Gastrocnemius medialis (tissue), 4 donors: ENCODE measurements at regions not wholly inside any gene's neighbourhood (a gene's known extent, or its start where the extent isn't known, plus 50 kb on each side); places are given as distances from the start of the nearest gene placed in this dataset.
"Not testable (repeated sequence)": the region's sequence is repeated elsewhere in the genome, so short reads cannot be mapped to it uniquely, and the experiment has no call there.

Experiments
- ATAC-seq, 2 donors: fragments of 150-250 bp; one replicate each; pipeline ENCODE4 v1.9.1; 2016
- DNase-seq, 2 donors: peaks; one replicate each; pipeline ENCODE4 v3.0.0-alpha.2; 2019
- H3K27ac ChIP-seq, 4 donors: fragments of 200-600 bp; sonication (generic); 1 replicate in 1 of 4; 2 replicates in 3 of 4; pipeline ENCODE4 v1.5.1; 2016 to 2018; ENCODE audit warnings: mild to moderate bottlenecking in 2 of 4, moderate library complexity in 1 of 4
- H3K27me3 ChIP-seq, 3 donors: fragments of 200-600 bp; sonication (generic) in 2 of 3; 1 replicate in 1 of 3; 2 replicates in 2 of 3; pipeline versions ENCODE4 v1.5.1 to v1.6.0; 2016 to 2019; ENCODE audit warnings: mild to moderate bottlenecking in 1 of 3, moderate library complexity in 1 of 3
- H3K36me3 ChIP-seq, 2 donors: fragments of 200-600 bp; sonication (generic) in 1 of 2; one replicate each; pipeline ENCODE4 v1.5.1; 2017 to 2018
- H3K4me1 ChIP-seq, 2 donors: fragments of 200-600 bp; sonication (generic) in 1 of 2; one replicate each; pipeline ENCODE4 v1.5.1; 2016 to 2017; ENCODE audit warnings: mild to moderate bottlenecking in 2 of 2
- H3K4me3 ChIP-seq, 4 donors: fragments of 200-600 bp; sonication (generic) in 3 of 4; 1 replicate in 1 of 4; 2 replicates in 3 of 4; pipeline ENCODE4 v1.5.1; 2016 to 2019; ENCODE audit warnings: mild to moderate bottlenecking in 2 of 4
- H3K9me3 ChIP-seq, 3 donors: fragments of 200-600 bp; sonication (generic) in 2 of 3; 1 replicate in 1 of 3; 2 replicates in 2 of 3; pipeline ENCODE4 v1.5.1; 2016 to 2019
- CTCF ChIP-seq, 5 experiments: fragments of 450-650 bp in 3 of 5; fragments of 200-600 bp in 2 of 5; sonication (generic) in 2 of 5; IDR thresholded peaks in 4 of 5; conservative IDR thresholded peaks in 1 of 5; 1 replicate in 4 of 5; 2 replicates in 1 of 5; pipeline ENCODE4 v1.5.1; 2016 to 2019; ENCODE audit warnings: antibody characterized with exemption in 5 of 5, mild to moderate bottlenecking in 3 of 5, moderate library complexity in 3 of 5
- POLR2A ChIP-seq, 2 donors: fragments of 450-650 bp; IDR thresholded peaks; one replicate each; pipeline ENCODE4 v1.6.1; 2017; ENCODE audit warnings: antibody characterized with exemption in 2 of 2, mild to moderate bottlenecking in 2 of 2, moderate library complexity in 2 of 2
- in situ Hi-C, 4 donors: fragments of 200-750 bp; cut with MboI; loops; one replicate each; pipeline versions ENCODE4 v1.15.0 to v1.8.0; 2017; ENCODE audit warnings: low sequenced_read_pairs in 4 of 4
- intact Hi-C: fragments of 100-400 bp; cut with DNase I; formaldehyde crosslinking; loops from one replicate; pipeline ENCODE4 v1.15.1; 2023; ENCODE audit warnings: low total_unique reads

DNA sequence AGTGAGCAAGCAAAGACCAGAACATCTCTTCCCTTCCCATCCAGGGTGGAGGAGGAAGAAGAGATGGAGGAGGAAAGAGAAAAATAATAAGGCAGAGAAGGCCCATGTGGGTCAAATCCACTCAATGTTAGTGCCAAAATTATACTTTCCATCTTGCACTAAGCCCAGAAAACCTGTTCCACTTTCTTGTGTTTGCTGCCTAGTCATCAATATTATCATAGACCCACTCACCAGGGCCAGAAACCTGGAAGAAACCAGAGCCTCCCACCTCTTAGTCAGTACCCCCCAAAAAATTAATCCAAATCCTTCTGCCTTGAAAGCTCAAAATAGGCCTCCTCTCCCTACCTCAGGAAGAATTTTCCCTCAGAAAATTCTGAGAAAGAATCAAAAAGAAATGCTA, 171.1 kb downstream of the SOD2 start:
- Histone ChIP-seq H3K36me3 (no peaks in the 10 kb centered on the region), H3K27ac (no peak overlapping the region), H3K4me3 (no peak overlapping the region), H3K4me1 (no peaks in the 10 kb centered on the region), H3K9me3 (no peaks in the 10 kb centered on the region), H3K27me3 (no peaks in the 10 kb centered on the region)
- intact Hi-C loops (no loop called here), in situ Hi-C loops (no loop called here)
- no peak for ATAC-seq
- DNase-seq, result no peak
- no peak for TF ChIP-seq CTCF (IDR thresholded peaks at IDR 0.05 in 4 of 5, conservative IDR thresholded peaks at IDR 0.05 in 1 of 5)
- no peak for TF ChIP-seq POLR2A (IDR thresholded peaks at IDR 0.05)

- in situ Hi-C loops, result no loop called here
- DNase-seq (no peak), ATAC-seq (no peak)
- H3K4me1 ChIP-seq, result no peaks in the 10 kb centered on the region
- H3K27me3 ChIP-seq, result no peaks in the 10 kb centered on the region
- intact Hi-C loops, result no loop called here
- TF ChIP-seq CTCF (IDR thresholded peaks at IDR 0.05 in 4 of 5, conservative IDR thresholded peaks at IDR 0.05 in 1 of 5) (no peak), POLR2A (IDR thresholded peaks at IDR 0.05) (no peak)
- no peak overlapping the region for H3K27ac ChIP-seq
- no peak overlapping the region for H3K4me3 ChIP-seq
- H3K36me3 ChIP-seq, result no peaks in the 10 kb centered on the region
- H3K9me3 ChIP-seq, result no peaks in the 10 kb centered on the region
These were observed 173.0 kb downstream of the SOD2 start for GRCh38 chr6:159520002-159520401.

DNA sequence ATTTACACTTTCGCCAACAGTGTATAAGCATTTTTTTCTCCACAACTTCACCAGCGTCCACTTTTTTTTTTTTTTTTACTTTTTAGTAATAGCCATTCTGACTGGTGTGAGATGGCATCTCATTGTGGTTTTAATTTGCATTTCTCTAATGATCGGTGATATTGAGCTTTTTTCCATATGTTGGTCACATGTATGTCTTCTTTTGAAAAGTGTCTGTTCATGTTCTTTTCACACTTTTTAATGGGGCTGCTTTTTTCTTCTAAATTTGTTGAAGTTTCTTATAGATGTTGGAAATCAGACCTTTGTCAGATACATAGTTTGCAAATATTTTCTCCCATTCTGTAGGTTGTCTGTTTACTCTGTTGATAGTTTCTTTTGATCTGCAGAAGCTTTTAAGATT, 177.2 kb downstream of the SOD2 start:
- DNase-seq, intact Hi-C loops, ATAC-seq, H3K27ac ChIP-seq, H3K4me3 ChIP-seq, H3K4me1 ChIP-seq, in situ Hi-C loops, H3K27me3 ChIP-seq, H3K9me3 ChIP-seq, H3K36me3 ChIP-seq: not testable (repeated sequence)

DNA sequence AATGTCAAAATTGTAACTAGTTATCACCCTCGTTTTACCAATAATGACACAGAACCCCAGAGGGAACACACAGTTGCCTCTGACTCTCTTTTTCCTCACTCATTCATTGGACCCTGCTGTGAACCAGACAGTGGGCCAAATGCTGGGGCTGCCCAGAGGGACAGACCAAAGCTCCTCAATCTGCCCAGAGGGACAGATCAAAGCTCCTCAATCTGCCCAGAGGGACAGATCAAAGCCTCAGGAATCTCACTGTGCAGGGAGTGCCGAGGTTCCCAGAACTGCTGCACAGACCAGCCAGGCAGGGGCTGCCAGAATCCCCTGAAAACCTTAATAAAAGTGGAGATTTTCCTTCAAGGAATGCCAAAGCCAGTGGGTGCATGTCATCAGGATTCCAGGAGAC, 179.1 kb downstream of the SOD2 start:
- in situ Hi-C loops, result no loop called here
- no peaks in the 10 kb centered on the region for H3K9me3 ChIP-seq
- no peak overlapping the region for H3K27ac ChIP-seq
- no peak for TF ChIP-seq CTCF (IDR thresholded peaks at IDR 0.05 in 4 of 5, conservative IDR thresholded peaks at IDR 0.05 in 1 of 5)
- TF ChIP-seq POLR2A (IDR thresholded peaks at IDR 0.05), result no peak
- no peak for DNase-seq
- no peaks in the 10 kb centered on the region for H3K27me3 ChIP-seq
- H3K36me3 ChIP-seq, result no peaks in the 10 kb centered on the region
- ATAC-seq, result no peak
- H3K4me1 ChIP-seq, result no peaks in the 10 kb centered on the region
- H3K4me3 ChIP-seq, result no peak overlapping the region
- intact Hi-C loops, result no loop called here

GRCh38 chr6:159513074-159513720, 179.8 kb downstream of the SOD2 start:
- H3K36me3 ChIP-seq, result no peaks in the 10 kb centered on the region
- no peaks in the 10 kb centered on the region for H3K4me1 ChIP-seq
- intact Hi-C loops (no loop called here), in situ Hi-C loops (no loop called here)
- no peaks in the 10 kb centered on the region for H3K9me3 ChIP-seq
- no peak overlapping the region for H3K27ac ChIP-seq
- no peaks in the 10 kb centered on the region for H3K27me3 ChIP-seq
- no peak for DNase-seq
- no peak overlapping the region for H3K4me3 ChIP-seq
- ATAC-seq, result no peak
- no peak for TF ChIP-seq CTCF (IDR thresholded peaks at IDR 0.05 in 4 of 5, conservative IDR thresholded peaks at IDR 0.05 in 1 of 5)
- TF ChIP-seq POLR2A (IDR thresholded peaks at IDR 0.05), result no peak
